SIG-M5 (cell line): ENCODE measurements at regions not wholly inside any gene's neighbourhood (a gene's known extent, or its start where the extent isn't known, plus 50 kb on each side); places are given as distances from the start of the nearest gene placed in this dataset.

Source experiments
- DNase-seq: peaks from one replicate; lab custom pipeline; 2025; lab: John Stamatoyannopoulos, UW

- no peak for DNase-seq
Observed at GRCh38 chr5:31048282-31049270, 144.9 kb upstream of the CDH6 start.

GRCh38 chr5:31047621-31048020 is 145.9 kb upstream of the CDH6 start:
- DNase-seq, result no peak

DNA sequence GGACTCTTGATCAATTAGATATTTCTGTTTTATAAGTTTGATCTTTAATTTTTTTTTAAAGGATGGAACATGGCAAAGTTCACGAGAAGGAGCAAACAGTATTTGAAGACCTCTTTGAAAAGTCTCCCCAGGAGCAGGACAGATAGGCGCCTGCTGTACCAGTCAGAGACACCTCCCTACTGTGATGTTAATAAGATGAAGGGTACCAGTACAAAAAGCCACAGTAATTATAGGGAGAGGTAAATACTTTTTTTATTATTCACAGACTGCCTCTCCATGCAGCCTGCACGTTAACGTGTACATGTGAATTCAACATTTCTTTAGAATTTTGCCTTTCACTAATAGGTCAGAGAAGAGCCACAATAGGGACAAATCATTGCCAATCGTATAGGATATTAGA is 146.5 kb upstream of the CDH6 start:
- DNase-seq, result no peak

GRCh38 chr5:31036411-31036810 is 157.1 kb upstream of the CDH6 start:
- no peak for DNase-seq

DNA sequence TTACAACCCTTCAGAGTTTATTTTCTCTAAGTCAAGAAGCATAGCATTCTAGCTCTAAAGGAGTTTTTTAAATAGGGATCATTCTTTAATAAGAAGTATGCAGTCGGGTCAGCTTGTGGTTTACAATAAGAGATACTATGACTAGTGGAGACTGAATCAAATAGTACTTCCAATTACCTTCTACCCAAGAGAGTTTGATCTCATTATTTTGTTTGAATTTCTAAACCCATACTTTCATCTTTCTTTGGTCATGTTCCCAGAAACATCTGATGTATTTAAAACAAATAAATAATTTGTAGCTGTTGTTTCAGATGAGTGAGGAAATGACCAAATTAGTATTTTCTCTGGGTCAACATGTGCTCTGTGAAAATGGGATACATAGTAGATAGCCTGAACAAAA is 160.2 kb upstream of the CDH6 start:
- DNase-seq, result no peak

DNA sequence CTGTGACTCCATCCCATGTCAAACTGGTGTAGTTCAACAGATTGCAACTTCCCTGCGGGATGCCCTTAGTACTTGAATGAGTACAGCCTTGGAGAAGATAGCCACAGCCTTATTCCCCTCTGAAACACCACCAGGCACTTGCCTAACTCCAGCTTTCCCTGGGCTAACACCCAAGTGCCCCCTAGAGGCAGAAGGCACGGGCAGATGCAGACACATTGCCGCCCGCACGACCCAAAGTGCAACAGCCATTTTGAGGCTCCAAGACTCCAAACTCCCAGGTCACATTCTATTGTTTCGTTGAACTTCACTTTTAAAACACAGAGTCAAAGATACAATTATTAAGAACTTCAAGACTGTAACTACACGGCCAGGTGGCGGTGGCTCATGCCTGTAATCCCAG is 163.6 kb upstream of the CDH6 start:
- no peak for DNase-seq

DNA sequence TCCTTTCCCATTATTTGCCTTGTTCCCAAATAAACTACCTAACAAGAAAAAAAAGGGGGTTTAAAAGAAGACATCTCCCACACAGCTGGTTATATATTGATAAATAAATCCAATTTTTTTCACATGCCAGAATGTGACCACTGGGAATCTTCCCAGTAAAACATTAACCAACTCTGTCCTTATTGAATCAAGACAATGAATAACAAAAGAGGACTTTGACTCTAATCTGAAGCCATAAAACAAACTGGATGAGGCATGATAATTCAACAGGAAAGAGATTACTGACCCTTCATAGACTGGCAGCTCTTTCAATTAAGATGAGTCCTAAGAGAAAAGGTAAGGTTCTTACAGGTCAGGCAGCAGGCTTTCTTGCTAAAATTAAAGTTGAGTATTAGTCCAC is 165.8 kb upstream of the CDH6 start:
- no peak for DNase-seq

- no peak for DNase-seq
Observed at GRCh38 chr5:31023105-31023504, 170.4 kb upstream of the CDH6 start.

GRCh38 chr5:31021181-31021624 is 172.3 kb upstream of the CDH6 start:
- no peak for DNase-seq

DNA sequence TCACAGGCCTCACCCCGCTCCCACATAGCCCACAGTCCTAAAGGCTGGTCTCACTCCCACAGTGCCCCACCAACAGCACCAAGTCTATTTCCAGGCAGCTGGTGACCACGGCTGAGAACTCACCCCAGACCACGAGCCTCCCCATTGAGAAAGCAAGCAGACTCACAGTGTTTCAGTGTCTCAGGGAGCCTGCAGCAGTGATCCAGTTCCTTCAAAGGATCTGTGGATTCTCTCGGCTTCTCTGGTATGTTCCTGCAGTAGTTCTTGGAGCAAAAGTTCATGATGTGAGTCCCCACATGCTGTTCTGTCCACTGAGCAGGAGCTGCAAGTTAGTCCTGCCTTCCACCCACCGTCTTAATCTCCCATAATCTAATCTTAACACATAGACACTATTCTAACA is 185.3 kb upstream of the CDH6 start:
- no peak for DNase-seq

GRCh38 chr5:31007672-31008071 is 185.8 kb upstream of the CDH6 start:
- no peak for DNase-seq

- no peak for DNase-seq
Observed at GRCh38 chr5:31000287-31000686, 193.2 kb upstream of the CDH6 start.

DNA sequence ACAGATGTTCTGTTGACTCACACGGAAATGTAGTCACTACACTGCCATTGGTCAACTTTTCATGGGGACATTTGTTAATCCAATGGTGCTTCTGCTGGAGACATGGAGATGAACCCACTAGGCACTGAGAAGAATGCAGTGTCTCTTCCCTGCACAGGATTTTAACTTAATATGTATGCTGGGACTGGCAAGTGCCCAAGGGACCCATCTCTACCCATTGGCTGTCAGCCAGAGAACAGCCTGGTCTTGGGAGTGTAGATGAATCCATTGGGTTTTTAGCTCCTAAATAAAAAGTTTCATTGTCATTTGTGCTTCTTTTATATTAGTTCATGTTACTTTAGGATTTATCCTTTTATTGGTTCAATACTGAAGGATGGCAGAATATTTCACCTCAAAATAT is 195.8 kb upstream of the CDH6 start:
- no peak for DNase-seq

DNA sequence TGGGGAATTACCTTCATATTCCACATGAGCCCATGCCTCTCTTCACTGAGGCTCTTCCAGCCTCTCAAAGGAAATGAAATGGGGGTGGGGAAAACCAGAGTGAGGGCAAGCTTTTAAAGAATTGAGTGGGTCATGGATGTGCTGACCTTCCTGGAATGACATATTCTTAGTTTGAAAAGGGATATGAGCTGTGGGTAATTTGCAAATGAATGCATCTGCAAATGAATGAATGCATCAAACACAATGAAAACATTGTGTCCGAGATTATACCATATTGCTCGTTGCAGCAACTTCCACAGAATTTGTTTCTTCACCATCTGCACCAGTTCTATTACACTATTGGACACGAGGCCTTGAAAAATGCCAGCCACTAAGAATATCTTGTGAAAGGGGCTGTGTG is 198.6 kb upstream of the CDH6 start:
- no peak for DNase-seq

DNA sequence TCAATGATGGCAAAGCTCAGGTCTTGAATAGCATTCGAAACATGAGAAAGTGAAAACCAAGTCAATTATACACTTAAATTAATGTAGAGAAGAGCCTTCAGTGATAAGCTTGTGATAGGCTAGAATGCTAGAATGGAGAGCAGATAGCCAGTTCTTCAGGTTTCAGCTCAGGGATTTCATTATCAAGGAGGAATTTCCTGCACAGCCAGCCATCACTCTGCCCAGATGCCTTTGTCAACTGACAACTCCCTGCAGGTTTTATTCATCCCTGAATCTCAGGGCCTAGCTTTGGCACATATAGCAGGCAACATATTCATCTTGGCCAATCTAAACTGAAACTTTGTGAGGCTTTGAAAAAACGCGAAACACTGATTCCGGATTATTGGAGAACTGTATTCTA is 199.3 kb upstream of the CDH6 start:
- no peak for DNase-seq

GRCh38 chr5:30991462-30991861 is 202.0 kb upstream of the CDH6 start:
- DNase-seq, result no peak

DNA sequence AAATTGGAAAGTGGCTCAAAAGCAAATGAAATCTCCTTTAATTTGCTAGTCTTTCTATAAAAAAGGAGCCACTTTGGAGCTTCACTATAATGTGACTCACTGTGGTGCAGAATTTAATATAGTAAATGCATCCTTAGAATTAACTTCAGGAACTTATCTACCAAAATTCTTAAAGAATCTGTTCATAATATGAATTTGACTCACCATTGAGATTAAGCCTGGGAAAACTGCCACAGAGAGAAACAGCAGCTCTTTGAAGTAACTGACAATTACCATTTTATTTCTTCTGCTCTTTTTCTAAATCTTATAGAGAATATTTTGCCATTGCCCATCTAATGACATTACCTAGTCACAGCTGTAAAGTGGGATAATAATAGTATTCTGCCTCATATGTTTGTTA is 211.9 kb upstream of the CDH6 start:
- no peak for DNase-seq

GRCh38 chr5:30968971-30969370 is 224.5 kb upstream of the CDH6 start:
- DNase-seq, result no peak

- DNase-seq, result no peak
Observed at GRCh38 chr5:30960036-30960435, 233.4 kb upstream of the CDH6 start.

GRCh38 chr5:30959238-30959637 is 234.2 kb upstream of the CDH6 start:
- DNase-seq, result no peak

DNA sequence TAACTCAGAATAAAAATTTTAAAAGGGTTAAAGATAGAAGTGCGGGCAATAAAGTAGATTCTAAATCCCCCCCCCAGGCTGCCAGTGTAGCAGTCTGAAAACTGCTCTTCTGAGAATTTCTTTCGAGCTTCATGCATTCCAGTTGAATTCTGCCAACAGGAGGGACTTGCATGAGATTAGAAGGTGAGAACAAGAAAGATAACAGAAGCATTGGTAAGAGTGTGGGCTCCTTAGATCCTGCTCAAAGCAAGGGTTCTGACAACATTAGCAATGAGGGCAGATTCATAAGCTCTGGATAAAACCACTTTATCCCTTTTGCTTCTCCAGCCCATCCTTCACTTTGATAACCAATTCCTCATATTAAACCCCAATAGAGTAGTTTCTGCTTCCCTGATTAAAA is 235.9 kb upstream of the CDH6 start:
- DNase-seq, result no peak

- DNase-seq, result no peak
Observed at GRCh38 chr5:30956251-30956650, 237.2 kb upstream of the CDH6 start.

- no peak for DNase-seq
Observed at GRCh38 chr5:30937070-30937469, 256.4 kb upstream of the CDH6 start.

- DNase-seq, result no peak
Observed at GRCh38 chr5:30933599-30933998, 259.9 kb upstream of the CDH6 start.
